ENCODE measurements at regions not wholly inside any gene's neighbourhood (a gene's known extent, or its start where the extent isn't known, plus 50 kb on each side); places are given as distances from the start of the nearest gene placed in this dataset.

DNA sequence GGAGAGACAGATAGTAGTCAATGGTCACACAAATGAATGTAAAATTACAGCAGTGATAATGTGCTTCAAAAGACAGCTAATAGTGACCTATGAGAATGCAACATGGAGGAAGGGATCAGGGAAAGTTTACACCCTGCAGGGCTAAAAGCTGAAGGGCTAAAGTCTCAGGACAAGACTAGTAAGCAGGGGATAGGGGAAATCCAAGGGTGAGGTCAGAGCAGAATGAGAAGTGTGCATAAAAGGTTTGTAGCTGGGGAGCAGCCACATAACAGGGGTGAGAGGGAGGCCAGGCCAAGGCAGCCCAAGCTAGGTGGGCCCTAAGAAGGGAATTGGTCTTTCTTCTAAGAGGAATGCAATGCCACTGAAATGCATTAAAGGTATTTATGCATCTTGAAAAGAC, 746.3 kb downstream of the SATB2 start:
- Histone ChIP-seq H3K4me3 (ENCODE audit: low read depth, low read length, poor library complexity, severe bottlenecking) (no peak overlapping the region), H3K36me3 (ENCODE audit: insufficient read depth, low read length) (no peaks in the 10 kb centered on the region), H3K27me3 (ENCODE audit: insufficient read depth, low read length) (no peaks in the 10 kb centered on the region), H3K4me2 (ENCODE audit: low read length) (no peak overlapping the region), H3K27ac (ENCODE audit: low read depth, low read length, poor library complexity, severe bottlenecking) (no peak overlapping the region), H4K20me1 (ENCODE audit: insufficient read depth, low read length) (no peaks in the 10 kb centered on the region), H3K79me2 (ENCODE audit: insufficient read depth, low read length) (no peaks in the 10 kb centered on the region), H2AFZ (ENCODE audit: low read length) (no peak overlapping the region), H3K9me2 (ENCODE audit: low read depth, low read length) (no peaks in the 10 kb centered on the region), H3K9me3 (ENCODE audit: low read length) (0 out of 2 replicates have a peak, but pooled peaks cover 2% of the 10 kb centered on the region), H3F3A (ENCODE audit: insufficient read depth, low read length) (no peaks in the 10 kb centered on the region), H3K4me1 (ENCODE audit: insufficient read depth, low read length, severe bottlenecking) (no peaks in the 10 kb centered on the region), H3K9ac (ENCODE audit: low read length) (no peak overlapping the region)
- no peak for TF ChIP-seq EZH2 (IDR thresholded peaks at IDR 0.05; ENCODE audit: borderline replicate concordance, low read length)
- TF ChIP-seq, protein P1, sequence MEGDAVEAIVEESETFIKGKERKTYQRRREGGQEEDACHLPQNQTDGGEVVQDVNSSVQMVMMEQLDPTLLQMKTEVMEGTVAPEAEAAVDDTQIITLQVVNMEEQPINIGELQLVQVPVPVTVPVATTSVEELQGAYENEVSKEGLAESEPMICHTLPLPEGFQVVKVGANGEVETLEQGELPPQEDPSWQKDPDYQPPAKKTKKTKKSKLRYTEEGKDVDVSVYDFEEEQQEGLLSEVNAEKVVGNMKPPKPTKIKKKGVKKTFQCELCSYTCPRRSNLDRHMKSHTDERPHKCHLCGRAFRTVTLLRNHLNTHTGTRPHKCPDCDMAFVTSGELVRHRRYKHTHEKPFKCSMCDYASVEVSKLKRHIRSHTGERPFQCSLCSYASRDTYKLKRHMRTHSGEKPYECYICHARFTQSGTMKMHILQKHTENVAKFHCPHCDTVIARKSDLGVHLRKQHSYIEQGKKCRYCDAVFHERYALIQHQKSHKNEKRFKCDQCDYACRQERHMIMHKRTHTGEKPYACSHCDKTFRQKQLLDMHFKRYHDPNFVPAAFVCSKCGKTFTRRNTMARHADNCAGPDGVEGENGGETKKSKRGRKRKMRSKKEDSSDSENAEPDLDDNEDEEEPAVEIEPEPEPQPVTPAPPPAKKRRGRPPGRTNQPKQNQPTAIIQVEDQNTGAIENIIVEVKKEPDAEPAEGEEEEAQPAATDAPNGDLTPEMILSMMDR (IDR thresholded peaks at IDR 0.05; ENCODE audit: low read length) = no peak

DNA sequence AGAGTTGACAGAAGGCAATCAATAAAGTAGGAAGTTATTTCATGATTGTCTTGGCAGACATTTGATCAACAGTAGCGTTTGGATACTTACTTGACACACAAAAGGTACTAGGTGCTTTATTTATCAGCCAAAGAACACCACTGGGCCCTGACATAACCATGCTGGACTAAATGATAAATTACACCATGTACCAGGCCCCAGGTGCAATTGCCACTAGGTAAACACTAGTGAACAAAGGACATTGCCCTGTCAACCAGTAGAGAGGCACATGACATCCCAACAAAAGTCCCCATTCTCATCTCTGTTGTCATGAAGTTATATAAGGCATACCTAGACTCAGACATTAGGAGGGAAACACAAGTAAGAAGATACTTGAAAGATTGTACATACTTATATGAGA, 747.2 kb downstream of the SATB2 start:
- no peaks in the 10 kb centered on the region for H3K9me2 ChIP-seq (ENCODE audit: low read depth, low read length)
- H4K20me1 ChIP-seq (ENCODE audit: insufficient read depth, low read length) = no peaks in the 10 kb centered on the region
- no peaks in the 10 kb centered on the region for H3K36me3 ChIP-seq (ENCODE audit: insufficient read depth, low read length)
- TF ChIP-seq, protein P1 (IDR thresholded peaks at IDR 0.05; ENCODE audit: low read length) = no peak
- no peak for TF ChIP-seq EZH2 (IDR thresholded peaks at IDR 0.05; ENCODE audit: borderline replicate concordance, low read length)
- no peak overlapping the region for H3K4me2 ChIP-seq (ENCODE audit: low read length)
- no peaks in the 10 kb centered on the region for H3K4me1 ChIP-seq (ENCODE audit: insufficient read depth, low read length, severe bottlenecking)
- H3K27ac ChIP-seq (ENCODE audit: low read depth, low read length, poor library complexity, severe bottlenecking) = no peak overlapping the region
- H3K27me3 ChIP-seq (ENCODE audit: insufficient read depth, low read length) = no peaks in the 10 kb centered on the region
- H3K79me2 ChIP-seq (ENCODE audit: insufficient read depth, low read length) = no peaks in the 10 kb centered on the region
- H3K4me3 ChIP-seq (ENCODE audit: low read depth, low read length, poor library complexity, severe bottlenecking) = no peak overlapping the region
- H3F3A ChIP-seq (ENCODE audit: insufficient read depth, low read length) = no peaks in the 10 kb centered on the region
- H3K9me3 ChIP-seq (ENCODE audit: low read length) = 0 out of 2 replicates have a peak, but pooled peaks cover 2% of the 10 kb centered on the region
- no peak overlapping the region for H2AFZ ChIP-seq (ENCODE audit: low read length)
- no peak overlapping the region for H3K9ac ChIP-seq (ENCODE audit: low read length)

DNA sequence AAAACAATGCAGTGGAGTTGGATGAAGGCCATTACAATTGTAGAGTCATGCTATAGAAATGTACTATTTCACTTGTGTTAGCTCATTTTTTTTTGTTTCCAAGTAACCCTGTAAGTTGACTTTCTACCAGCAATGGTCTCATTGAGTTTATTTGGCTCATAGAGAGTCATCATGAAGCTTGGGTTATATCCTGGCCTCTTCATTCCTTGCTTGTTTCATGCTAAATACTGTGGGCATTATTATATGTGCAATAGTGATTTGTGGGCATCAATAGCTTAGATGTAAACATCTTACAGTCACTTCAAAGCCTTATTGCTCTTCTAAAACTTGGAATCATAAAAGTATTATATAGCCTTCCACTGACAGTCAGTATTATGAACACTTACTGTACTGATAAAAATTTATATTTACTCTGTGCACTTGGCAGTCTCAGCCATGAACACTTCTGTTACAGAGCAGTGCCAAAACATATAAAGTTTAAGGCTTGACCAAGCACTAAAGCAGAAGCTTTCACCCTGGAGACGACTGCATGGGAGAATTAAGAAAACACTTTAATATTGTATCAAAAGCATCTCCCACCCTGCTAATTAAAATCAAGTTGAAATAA, 751.2 kb downstream of the SATB2 start:
- Histone ChIP-seq H3K9me2 (ENCODE audit: low read depth, low read length) (no peaks in the 10 kb centered on the region), H3K4me2 (ENCODE audit: low read length) (no peak overlapping the region), H3F3A (ENCODE audit: insufficient read depth, low read length) (no peaks in the 10 kb centered on the region), H3K27ac (ENCODE audit: low read depth, low read length, poor library complexity, severe bottlenecking) (no peak overlapping the region), H2AFZ (ENCODE audit: low read length) (no peak overlapping the region), H3K27me3 (ENCODE audit: insufficient read depth, low read length) (no peaks in the 10 kb centered on the region), H3K9ac (ENCODE audit: low read length) (no peak overlapping the region), H3K9me3 (ENCODE audit: low read length) (0 out of 2 replicates have a peak, but pooled peaks cover 2% of the 10 kb centered on the region), H3K4me3 (ENCODE audit: low read depth, low read length, poor library complexity, severe bottlenecking) (no peak overlapping the region), H4K20me1 (ENCODE audit: insufficient read depth, low read length) (no peaks in the 10 kb centered on the region), H3K79me2 (ENCODE audit: insufficient read depth, low read length) (no peaks in the 10 kb centered on the region), H3K36me3 (ENCODE audit: insufficient read depth, low read length) (no peaks in the 10 kb centered on the region), H3K4me1 (ENCODE audit: insufficient read depth, low read length, severe bottlenecking) (no peaks in the 10 kb centered on the region)
- TF ChIP-seq EZH2 (IDR thresholded peaks at IDR 0.05; ENCODE audit: borderline replicate concordance, low read length) = no peak
- TF ChIP-seq, protein P1 (IDR thresholded peaks at IDR 0.05; ENCODE audit: low read length) = no peak

Data from OCI-LY1 (cell line).